GM19397 (cell line): ENCODE measurements at regions not wholly inside any gene's neighbourhood (a gene's known extent, or its start where the extent isn't known, plus 50 kb on each side); places are given as distances from the start of the nearest gene placed in this dataset.
"Not testable (repeated sequence)": the region's sequence is repeated elsewhere in the genome, so short reads cannot be mapped to it uniquely, and the experiment has no call there.

Experiments used
- ATAC-seq: cut with Tn5 transposase; IDR thresholded peaks from one replicate; pipeline ENCODE4 v1.9.1; 2021; ENCODE audit warnings: mild to moderate bottlenecking, moderate library complexity; ENCODE audit not compliant: unreplicated experiment

DNA sequence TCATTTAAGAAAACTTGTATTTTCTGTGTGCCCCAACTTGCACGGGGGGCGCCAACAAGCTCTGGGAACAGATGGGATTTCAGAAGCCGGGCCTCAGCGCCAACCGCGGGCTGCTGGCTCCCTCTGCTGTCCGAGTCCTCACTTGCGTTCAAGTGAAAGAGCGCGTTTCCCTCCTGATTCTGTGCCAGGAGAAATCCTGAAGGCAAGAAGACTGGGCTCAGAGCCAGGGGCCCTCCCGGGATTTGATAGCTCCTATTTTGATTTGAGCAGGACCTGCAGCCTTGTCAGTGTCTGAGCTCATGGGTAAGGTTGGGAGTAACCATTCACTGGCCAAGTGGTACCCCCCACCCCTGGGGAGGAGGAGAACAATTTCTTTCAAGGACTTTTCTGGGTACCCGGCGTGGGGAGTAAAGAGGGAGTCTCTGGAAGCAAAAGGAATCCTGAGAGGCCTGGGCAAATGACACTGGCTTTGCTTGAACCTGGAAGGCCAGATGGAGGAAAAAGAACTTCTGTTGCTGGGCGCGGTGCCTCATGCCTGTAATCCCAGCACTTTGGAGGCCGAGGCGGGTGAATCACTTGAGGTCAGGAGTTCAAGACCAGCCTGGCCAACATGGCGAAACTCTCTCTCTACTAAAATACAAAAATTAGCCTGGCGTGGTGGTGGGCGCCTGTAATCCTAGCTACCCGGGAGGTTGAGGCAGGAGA is 179.0 kb upstream of the RGS6 start:
- ATAC-seq, result no peak

DNA sequence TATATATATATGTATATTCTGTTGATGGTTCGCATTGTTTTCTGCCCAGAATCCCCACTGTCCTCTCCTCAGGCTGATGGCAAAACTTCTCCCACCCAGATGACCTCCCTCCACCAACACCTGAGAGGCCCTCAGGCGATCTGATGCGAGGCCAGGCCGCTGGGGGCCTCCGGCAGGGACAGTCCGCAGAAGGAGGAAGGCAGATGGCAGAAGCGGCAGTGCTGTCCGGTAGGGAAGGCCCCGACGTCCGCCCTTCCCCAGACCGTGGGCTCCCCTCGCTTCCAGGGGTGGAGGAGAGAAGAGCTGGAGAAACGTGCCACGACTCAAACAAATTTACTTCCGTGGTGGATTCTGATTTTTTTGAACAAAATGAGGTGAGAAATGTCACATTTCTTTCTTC is 178.3 kb upstream of the RGS6 start:
- ATAC-seq, result no peak

DNA sequence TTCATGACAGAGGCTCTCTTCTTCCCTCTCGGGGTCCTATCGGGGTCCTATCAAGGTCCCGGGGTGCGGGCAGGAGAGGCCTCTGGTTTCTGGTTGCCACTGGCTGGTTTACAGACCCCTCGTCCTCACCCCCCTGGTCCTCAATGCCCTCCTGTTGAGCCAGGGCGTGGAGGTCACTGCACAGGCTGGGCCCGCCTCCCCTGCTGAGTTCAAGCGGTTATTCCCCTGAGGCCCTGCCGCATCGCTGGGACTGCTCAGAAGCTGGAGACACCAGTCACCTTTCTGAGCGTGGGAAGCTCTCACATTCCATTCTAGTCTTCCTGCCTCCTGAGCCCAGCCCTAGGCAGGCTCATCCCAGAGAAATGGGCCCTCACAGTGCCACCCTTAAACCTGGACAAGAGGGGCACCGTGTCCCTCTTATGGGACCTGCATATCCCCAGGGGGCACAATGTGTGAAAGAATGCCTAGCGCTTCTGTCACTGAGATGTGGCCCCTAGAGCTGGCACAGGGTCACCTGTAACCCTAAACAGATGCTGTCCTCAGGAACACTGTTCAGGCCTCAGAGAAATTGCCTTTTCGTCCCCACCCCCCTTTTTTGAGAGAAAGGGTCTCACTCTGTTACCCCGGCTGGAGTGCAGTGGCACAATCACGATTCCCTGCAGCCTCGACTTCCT is 177.7 kb upstream of the RGS6 start:
- no peak for ATAC-seq

DNA sequence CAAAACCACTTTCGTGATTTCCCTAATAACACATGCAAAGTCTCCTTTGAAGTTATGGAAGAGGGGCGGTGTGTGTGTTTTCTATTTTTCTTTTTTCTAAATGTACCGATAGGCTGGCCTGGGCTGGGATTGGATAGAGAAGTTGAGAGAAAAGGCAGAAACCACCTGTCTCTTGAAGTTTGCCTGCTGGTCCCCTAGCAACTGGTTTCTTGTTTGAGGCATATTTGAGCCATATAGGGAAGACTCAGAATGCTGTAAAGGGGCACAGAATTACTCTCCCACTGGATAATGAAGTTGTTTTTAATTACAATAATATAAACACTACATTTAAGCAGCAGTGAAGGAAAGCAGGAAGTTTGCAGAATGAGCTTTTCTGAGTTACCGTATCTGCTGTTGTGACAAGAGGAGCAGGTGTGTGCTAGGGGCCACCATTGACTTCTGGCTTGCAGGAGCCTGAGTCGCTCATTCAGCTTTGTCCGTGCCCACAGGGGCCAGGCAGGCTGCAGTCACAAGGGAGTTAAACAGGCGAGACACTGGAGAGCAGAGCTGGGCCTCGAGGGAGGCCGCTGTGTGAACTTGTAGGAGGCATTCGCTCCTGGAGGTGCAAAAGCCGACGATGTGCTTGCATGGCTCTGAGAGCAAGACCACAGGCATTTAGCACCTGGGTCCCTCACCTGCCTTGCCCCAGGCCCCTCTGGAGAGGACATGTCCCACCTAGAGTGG is 173.8 kb upstream of the RGS6 start:
- no peak for ATAC-seq

DNA sequence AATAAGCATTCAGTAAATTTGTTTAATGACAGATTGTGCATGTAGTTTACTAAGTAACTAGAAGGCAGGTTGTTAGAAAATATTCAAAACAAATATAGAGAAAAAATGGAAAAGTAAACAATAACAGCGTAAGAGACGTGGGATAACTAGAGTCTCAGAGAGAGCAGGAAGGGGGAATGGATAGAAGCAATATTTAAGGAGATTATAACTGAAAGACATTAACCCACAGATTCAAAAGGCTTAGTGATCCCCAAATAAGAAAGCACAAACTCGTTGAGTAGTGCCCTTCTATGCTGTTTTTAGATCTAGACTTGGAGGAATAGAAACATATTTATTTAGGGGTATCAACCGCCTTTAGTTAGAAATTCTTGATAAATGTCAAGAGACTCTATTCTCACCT is 169.7 kb upstream of the RGS6 start:
- no peak for ATAC-seq

DNA sequence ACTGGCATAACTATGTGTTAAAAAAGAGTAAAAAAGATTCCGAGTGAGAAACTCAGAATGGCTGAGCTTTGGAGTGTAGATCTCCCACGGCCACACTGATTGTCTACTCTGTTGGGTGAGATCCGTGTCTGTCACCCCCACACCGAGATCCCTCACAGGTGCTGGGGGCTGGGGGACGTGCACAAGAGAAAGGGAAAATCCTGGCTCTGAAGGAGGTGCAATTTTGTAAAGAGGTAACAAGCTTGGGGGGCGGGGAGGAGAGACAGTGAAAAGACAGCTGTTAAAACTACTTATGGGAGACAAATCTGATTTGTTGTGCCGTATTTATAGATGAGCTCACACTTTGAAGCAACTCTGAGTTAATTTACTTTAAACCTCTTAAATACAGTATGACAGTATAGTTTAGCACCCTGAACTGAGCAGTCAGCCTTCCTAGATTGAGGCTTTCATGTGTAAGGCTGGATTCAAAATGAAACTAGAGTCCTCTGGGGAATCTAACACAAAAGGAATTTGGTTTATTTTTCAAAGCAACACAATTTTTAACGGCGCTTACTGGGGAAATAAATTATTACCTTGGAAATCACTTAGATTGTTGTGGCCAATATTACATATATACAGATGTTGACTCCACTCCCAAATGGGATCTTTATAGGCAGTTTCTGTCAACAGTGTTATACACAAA is 167.4 kb upstream of the RGS6 start:
- no peak for ATAC-seq

DNA sequence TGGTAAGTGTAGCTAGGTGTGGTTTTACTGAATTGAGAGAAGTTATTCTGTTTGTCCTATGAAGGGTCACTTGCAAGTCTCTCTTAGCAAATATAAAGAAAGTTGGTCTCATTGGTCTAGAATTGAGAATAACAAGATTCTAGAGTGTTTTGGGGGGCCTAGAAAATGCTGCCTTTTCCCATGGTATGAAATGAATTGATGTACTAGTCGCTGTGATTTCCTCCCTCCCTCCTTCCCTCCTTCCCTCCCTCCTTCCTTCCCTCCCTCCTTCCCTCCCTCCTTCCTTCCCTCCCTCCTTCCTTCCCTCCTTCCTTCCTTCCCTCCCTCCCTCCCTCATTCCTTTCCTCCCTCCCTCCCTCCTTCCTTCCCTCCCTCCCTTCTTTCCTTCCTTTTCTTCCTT is 166.7 kb upstream of the RGS6 start:
- no peak for ATAC-seq

DNA sequence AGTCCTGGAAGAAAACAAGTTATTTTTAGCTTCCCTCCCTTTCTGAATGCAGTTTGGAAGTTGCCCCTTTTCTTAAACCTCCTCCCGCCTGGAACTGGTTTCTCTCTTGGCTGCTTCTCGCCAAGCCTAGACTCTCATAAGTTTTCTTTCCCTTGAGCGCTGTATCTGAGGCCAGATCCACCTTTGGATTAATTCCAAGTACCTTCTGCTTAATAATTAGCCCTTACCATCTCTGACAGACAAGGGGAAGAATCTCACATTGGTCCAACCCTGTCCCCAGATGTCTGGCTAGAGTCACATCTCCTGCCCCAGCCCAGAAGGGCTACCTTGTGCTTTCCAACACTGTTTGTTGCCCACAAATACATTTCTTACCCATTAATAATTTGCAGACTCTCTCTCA is 161.8 kb upstream of the RGS6 start:
- ATAC-seq, result no peak

DNA sequence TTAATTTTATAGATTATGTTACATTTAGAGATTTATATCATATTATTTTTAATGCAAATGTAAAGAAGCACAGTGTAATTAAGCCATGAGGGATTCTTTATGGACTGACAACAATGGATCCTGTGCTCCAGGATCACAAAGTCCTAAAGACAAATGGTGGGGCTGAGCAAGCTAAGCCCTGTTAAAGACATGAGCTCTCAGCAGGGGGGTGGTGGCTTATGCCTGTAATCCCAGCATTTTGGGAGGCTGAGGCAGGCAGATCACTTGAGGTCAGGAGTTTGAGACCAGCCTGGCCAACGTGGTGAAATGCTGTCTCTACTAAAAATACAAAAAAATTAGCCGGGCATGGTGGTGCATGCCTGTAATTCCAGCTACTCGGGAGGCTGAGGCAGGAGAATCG is 160.8 kb upstream of the RGS6 start:
- not testable (repeated sequence) for ATAC-seq

DNA sequence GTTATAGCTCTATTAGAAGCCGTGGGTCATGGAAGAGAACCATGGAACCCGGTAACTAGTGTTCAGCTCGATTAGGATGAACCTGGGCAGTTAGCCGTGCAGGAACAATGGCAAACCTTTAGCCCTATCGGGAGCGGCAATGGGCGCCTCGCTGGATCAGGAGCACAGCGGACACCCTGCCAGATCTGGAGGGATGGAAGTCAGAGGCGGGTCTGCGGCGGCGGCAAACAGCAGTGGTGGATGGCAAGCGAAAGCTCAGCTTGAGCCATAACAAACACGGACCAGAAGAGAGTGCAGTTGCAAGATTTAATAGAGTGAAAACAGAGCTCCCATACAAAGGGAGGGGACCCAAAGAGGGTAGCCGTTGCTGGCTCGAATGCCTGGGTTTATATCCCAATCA is 160.2 kb upstream of the RGS6 start:
- ATAC-seq, result not testable (repeated sequence)

DNA sequence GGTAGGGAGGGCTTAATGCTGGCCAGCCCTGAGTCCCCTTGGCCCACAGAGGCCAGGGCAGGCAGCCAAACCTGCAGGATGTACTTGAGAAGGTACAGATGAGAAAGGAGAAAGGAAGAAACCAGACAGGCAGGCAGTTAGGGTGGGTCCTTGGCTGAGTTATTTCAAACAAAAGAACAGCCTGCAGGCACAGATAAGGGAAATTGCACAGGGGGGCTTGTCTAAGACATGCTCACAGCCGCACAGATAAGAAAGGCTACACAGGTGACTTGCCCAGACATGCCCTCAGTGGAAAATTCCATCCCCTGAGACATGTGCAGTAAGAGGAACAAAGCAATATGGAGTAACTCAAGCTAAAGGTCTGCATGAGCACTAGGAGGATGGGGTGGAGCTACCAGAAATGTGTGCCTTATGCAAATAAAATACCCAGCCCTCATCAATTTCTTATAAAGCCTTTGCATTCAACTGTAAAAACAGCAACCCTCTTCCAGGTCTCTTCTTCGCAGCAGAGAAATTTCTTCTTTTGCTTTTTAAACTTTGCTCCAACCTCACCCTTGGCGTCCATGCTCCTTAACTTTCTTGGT is 158.2 kb upstream of the RGS6 start:
- ATAC-seq, result no peak

DNA sequence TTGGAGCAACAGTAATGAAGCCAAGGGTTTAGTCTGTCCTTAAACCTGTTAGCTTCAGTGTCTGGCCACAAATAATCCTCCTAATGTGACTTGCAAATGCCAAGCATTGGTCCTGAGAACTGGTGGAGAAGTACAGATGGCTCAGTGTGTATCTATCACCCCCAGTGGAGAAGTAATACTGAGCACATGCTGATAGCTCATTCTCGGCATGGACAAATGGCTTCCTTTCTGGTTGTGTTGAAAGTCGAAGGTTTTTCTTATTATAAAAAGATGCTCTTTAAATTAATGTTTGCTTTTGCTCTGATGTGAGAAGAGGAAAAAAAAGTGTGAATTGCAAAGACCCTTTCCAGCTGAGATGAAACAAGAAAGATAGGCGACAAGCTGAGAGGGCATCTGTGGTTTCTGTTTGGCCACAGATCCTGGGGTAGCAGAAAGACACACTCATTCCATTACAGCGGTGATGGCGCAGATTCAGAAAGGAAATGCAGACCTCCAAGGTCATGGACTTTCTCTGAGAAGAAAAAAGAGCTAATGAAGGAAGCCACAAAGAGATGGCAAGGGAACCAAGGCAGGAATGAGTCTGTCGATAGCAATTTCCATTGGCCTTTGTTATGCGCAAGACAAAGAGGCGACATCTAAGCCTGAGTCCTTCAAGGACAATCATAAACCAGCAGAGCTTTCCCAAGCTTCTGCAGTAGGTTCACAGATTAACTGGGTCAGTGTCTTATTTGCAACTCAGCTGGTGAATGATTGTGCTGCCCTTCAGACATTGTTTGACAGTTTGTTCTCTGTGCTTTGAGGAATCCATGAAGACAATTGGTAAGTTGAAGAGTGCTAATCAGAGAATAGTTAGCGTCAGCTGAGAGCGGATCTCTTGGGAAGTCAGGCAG is 155.5 kb upstream of the RGS6 start:
- ATAC-seq, result no peak

DNA sequence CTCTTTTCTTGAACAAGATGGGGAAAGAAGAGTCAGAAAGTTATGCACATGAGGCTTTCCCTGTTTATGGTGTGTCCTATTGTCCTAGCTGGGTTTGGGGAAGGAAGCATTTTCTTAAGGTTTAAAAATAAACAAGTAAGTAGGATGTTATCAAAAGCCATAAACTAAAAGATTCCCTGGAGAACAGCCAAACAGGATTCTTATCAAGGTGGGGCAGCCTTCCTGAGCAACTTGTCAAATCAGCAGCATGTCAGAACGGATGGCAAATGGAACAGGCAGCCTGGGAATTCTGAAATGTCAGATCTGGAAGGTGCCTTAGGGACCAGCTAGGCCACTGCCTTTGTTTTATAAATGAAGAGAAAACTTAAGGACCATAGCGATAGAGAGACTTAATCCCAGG is 152.2 kb upstream of the RGS6 start:
- no peak for ATAC-seq

DNA sequence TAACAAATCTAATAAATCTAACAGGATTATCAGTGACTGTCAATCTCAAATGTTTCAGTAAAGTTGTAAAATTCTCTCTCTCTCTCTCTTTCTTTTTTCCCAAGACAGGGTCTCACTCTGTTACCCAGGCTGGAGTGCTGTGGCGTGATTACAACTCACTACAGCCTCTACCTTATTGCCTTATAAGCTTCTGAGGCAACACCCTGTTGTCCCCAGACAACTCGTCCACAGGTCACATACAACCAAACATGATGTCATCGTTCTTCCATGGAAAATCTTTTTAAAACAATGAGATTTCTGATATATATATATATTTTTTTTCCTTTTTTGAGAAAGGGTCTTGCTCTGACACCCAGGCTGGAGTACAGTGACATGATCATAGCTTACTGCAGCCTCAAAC is 151.4 kb upstream of the RGS6 start:
- ATAC-seq, result no peak

DNA sequence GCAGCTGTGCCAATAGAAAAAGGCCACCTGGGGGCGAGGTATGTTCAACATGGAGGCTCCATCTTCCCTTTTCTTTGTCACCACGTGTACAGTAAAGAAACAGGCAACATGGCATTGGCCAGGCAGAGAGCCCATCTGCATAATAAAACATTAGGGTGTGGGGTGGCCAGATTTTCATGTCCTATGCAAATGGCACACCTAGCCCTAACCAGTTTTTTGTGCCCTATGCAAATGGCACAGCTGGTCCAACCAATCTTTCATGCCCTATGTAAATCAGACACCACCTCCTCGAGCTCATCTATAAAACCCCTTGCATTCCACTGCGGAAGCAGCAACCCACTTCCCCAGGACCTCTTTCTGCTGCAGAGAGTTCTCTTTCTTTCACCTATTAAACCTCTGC is 149.1 kb upstream of the RGS6 start:
- ATAC-seq, result no peak

DNA sequence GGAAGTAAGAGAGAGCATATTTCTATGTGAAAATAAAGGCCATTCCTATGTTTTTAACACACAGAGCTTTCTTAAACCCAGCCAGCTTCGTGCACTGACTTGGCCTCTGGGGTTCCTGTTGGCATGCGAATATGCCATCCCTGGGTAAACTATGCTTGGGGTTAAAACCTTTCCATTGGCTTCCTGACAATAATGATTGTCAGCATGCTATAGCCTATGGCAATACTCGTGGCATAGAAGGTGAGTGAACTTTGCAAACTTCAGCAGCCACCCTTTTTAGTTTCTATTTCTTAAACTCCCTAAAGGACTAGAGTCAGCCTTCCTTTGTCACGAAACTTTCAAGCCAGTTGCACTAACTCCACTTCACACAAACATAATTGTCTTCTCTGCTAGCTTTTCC is 148.4 kb upstream of the RGS6 start:
- ATAC-seq, result no peak

DNA sequence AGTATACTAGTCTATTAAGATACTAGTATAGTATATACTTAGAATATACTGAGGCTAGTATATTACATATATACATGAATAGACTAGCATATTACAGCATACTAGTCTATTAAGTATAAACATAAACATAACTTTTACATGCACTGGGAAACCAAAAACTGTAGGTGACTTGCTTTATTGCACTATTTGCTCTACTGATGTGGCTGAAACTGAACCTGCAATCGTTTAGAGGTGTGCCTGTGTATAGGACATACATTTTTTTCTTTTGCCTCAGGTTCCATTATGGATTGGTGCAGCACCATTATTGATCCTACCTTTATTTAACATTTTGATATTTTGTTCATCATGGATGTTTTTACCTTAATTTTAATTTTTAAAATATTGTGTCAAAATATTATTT is 143.2 kb upstream of the RGS6 start:
- no peak for ATAC-seq

DNA sequence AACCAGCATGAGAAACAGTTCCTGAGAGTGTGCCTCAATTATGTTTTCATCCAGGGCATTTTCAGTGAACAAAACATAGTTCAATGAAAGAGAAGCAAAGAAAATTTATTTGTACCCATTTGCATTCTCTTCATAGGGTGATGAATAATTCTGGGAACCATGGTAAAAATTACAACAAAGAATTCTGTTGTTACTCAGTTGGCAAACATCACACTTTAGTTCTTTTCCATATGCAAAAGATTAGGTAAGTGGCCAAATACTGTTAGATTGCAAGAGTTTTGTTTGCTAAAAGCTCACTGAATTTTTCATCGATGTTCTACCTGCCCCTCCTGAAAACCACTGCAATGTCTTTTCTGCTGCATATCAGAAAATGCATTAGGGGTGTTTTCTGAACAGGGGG is 132.4 kb upstream of the RGS6 start:
- no peak for ATAC-seq

DNA sequence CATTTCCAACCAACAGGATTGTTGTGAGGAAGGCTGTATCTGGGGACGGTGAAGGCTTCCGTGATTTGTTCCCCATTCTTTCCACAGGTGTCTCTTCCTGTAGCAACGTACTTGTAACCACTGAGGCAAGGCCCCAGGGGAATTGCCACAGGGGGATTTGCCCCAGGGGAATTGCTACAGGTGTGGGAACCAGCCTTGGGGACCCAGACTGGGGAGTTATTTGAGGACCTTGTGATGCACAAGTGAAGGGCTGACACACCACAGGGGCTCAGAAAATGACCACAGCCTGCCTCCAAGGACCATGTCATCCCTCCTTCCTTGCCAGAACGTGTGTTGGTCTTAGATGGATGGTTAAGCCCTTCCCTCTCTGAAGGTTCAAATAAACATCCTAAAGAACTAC is 131.4 kb upstream of the RGS6 start:
- no peak for ATAC-seq

DNA sequence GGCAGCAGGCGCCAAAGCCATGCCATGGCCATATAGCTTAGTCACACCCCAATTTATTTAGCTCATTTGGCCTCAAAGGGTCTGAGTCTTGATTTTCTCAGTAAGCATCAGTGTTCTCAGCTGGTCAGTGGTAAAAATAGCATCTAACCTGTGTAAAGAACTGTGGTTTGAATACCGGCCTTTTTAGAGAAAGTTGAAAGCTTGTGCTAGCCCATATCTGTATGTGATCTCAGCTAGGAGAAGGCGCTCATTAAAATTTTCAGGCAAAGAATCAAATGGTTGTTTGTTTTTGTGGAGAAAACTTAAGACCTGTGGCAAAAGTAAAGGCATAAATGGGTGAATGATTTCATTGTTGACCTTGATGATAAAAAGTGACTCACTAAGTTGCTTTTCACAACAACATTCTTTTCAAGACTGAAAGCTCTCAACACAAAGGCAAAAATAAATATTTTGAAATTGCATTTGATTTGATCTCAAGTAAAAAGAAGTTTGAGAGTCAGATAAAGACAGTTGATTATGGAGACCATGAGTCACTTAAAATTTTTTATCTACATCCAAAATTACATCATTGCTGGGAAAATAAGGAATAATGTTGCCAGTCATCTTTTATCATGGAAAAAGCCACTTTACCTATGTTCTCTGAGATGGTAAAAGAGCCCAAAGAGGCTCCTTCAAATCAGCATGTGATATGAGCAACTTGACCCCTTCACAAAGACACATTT is 128.5 kb upstream of the RGS6 start:
- no peak for ATAC-seq
